ENCODE measurements at regions not wholly inside any gene's neighbourhood (a gene's known extent, or its start where the extent isn't known, plus 50 kb on each side); places are given as distances from the start of the nearest gene placed in this dataset.
"Not testable (repeated sequence)": the region's sequence is repeated elsewhere in the genome, so short reads cannot be mapped to it uniquely, and the experiment has no call there.

DNA sequence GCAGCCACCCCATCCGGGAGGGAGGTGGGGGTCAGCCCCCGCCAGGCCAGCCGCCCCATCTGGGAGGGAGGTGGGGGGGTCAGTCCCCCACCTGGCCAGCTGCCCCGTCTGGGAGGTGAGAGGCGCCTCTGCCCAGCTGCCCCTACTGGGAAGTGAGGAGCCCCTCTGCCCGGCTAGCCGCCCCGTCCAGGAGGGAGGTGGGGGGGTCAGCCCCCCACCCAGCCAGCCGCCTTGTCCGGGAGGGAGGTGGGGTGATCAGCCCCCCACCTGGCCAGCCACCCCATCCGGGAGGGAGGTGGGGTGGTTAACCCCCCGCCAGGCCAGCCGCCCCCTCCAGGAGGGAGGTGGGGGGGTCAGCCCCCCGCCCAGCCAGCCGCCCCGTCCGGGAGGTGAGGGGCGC is 852.4 kb upstream of the DEFB115 start:
- DNase-seq = not testable (repeated sequence)

DNA sequence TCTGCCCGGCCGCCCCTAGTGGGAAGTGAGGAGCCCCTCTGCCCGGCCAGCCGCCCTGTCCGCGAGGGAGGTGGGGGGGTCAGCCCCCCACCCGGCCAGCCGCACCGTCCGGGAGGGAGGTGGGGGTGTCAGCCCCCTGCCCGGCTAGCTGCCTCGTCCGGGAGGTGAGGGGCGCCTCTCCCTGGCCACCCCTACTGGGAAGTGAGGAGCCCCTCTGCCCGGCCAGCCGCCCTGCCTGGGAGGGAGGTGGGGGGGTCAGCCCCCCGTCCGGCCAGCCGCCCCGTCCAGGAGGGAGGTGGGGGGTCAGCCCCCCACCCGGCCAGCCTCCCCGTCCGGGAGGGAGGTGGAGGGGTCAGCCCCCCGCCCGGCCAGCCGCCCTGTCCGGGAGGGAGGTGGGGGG is 851.9 kb upstream of the DEFB115 start:
- not testable (repeated sequence) for DNase-seq

DNA sequence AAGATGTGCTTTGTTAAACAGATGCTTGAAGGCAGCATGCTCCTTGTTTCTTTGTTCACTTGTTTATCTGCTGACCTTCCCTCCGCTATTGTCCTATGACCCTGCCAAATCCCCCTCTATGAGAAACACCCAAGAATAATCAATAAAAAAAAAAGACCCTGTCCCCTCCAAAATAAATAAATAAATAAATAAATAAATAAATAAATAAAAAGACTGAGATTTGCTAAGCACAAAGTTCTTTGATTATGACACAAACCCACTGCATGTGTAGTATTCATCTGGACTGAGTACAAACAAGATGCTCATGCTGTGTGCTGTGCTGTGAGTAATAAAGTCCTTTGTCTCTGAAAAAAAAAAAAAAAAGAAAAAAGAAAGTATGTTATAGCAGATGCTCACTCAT is 851.1 kb upstream of the DEFB115 start:
- not testable (repeated sequence) for DNase-seq

DNA sequence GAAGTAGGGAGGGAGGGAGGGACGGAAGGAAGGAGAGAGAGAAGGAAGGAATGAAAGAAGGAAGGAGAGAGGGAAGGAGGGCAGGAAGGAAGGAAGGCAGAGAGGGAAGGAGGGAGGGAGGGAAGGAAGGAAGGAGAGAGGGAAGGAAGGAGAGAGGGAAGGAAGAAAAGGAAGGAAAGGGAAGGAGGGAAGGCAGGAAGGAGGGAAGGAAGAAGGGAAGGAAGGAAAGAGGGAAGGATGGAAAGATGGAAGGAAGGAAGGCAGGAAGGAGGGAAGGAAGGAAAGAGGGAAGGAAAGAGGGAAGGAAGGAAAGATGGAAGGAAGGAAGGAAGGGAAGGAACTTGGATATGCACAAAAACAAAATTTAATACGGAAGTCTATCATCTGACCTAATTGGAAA is 844.5 kb upstream of the DEFB115 start:
- no peak for DNase-seq

DNA sequence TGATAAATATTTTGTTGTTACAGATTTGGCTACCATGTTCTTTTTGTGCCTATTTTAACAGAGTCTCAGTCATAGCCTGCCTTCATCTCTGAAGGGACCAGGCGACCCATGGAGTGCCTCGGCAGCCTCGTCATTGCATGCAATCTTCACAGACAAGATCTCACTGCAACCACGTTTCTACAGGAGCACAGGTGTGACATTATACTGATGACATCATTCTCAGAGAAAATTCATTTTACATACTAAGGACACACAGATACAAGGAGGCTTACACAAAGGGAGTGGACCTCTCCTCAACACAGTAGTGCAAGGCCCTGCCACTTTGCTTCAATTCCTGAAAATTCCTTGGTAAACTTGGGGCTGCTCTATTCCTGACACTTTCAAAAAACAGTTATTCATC is 840.1 kb upstream of the DEFB115 start:
- DNase-seq = not testable (repeated sequence)

DNA sequence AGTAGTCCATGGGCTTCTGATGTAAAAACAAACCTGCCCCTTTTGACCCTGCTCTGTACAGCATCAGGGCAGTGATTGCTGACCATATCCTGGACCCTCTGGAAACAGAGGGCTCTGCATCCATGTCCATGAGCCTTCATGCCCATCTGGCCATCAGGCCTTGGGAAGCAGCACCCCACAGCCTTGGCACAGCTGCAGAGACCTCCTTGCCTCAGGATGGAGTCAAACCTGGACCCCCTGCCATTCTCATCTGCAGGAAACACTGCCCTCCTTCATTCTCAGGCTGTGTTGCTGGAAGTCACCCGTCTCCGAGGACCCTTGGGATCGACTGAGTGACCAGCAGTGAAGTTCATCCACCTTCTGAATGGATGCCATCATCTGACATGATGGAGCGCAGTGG is 839.1 kb upstream of the DEFB115 start:
- not testable (repeated sequence) for DNase-seq

DNA sequence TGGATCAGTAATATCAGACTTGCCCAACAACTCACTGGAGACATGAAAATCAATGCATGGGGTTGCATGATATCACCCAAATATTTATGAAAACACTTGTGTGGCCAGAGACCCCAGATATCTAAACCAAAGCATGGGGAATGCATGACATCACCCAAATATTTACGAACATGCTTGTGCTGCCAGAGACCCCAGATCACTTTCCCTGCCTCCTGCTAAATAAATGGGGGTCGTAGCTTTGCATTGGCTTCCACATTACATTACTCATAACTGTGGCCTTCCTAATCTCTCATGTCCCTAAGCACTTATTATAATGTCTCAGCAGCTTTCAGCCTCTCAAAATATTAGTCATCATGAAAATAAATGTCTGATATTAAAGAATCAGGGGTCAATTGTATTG is 838.0 kb upstream of the DEFB115 start:
- no peak for DNase-seq

DNA sequence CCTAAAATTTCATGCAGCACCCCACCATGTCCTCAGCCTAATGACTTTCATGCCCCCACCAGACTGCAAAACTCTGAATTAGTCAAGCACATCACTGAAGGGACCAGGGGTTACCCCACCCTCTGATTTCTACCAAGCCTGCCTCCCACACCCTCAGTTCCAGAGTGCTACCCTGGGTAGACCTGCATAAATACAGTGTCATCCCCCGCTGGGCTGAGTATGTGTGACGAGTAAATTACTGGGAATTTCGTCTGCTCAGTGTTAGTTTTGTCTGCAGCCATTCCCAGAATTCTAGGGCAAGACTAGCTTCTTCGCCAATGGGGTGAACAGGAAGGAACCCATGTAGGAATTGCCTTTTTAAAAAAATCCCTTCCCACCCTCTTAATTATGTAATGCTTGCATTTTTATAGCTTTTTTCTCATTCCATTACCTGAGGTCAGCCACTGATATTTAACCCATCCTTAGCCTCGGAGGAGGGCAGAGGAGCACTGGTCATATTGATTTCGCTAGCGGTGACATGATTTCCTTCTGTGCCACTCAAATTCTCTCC is 837.5 kb upstream of the DEFB115 start:
- not testable (repeated sequence) for DNase-seq

Data from NCI-H748 treated with DMSO at 0.1 percent for 48 hours (cell line).